NT2/D1 (cell line): ENCODE measurements at regions not wholly inside any gene's neighbourhood (a gene's known extent, or its start where the extent isn't known, plus 50 kb on each side); places are given as distances from the start of the nearest gene placed in this dataset.
"Not testable (repeated sequence)": the region's sequence is repeated elsewhere in the genome, so short reads cannot be mapped to it uniquely, and the experiment has no call there.

Source experiments
- DNase-seq: peaks from one replicate; pipeline ENCODE4 v3.0.0-alpha.2; 2011; ENCODE audit warnings: low read depth, low spot score
- H3K27me3 ChIP-seq: 2 replicates; pipeline ENCODE4 v1.6.0; 2011; ENCODE audit warnings: mild to moderate bottlenecking; ENCODE audit not compliant: insufficient read length, insufficient read depth
- H3K36me3 ChIP-seq: 2 replicates; pipeline ENCODE4 v1.6.1; 2011; ENCODE audit warnings: mild to moderate bottlenecking, low read length, mixed read lengths; ENCODE audit not compliant: insufficient read depth, insufficient read length
- H3K4me1 ChIP-seq: 2 replicates; pipeline ENCODE4 v1.5.1; 2011; ENCODE audit not compliant: insufficient read depth, insufficient read length
- H3K4me3 ChIP-seq: 2 replicates; pipeline ENCODE4 v1.5.1; 2011; ENCODE audit warnings: low read depth; ENCODE audit not compliant: insufficient read length
- H3K9ac ChIP-seq: 2 replicates; pipeline ENCODE4 v1.6.0; 2011; ENCODE audit warnings: low read depth; ENCODE audit not compliant: insufficient read length
- H3K9me3 ChIP-seq: 2 replicates; pipeline ENCODE4 v1.5.1; 2011; ENCODE audit warnings: mild to moderate bottlenecking, low read length; ENCODE audit not compliant: insufficient read depth
- SUZ12 ChIP-seq: IDR thresholded peaks from 2 replicates; pipeline ENCODE4 v1.6.1; 2011; ENCODE audit not compliant: insufficient read length, insufficient read depth; ENCODE audit errors: extremely low read depth
- YY1 ChIP-seq: IDR thresholded peaks from 2 replicates; pipeline ENCODE4 v1.6.1; 2011; ENCODE audit not compliant: insufficient read length, insufficient read depth
- ZNF274 ChIP-seq: IDR thresholded peaks from 2 replicates; pipeline ENCODE4 v1.6.1; 2011; ENCODE audit warnings: mild to moderate bottlenecking, low read depth, low read length

DNA sequence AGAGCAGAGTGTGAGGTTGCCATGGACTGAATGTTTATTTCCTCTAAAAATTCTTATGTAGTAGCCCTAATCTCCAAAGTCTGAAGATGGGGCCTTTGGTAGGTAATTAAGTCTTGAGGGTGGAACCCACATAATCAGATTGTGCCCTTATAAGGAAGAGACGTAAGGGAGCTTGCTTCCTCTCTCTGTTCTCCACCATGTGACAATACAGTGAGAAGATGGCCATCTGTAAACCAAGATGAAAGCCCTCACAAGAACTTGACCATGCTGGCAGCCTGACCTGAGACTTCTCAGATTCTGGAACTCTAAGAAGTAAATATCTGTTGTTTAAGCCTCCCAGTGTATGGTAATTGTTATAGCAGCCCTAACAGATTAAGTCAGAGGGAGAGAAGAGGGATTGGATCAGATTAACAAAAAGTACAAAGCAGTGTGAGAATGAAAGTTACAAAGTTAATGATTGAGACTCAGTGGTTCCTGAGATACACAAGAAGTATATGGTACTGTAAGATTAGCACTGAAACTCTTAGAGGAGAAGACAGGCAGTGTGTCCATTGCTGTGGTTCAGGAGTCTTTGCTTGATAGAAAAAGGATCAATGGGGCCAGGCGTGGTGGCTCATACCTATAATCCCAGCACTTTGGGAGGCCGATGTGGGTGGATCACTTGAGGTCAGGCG, 82.5 kb upstream of the GC start:
- Histone ChIP-seq H3K4me3 (no peak overlapping the region), H3K4me1 (no peaks in the 10 kb centered on the region), H3K27me3 (no peaks in the 10 kb centered on the region), H3K36me3 (no peaks in the 10 kb centered on the region), H3K9ac (no peak overlapping the region), H3K9me3 (peaks cover 36% of the 10 kb centered on the region)
- DNase-seq: no peak
- TF ChIP-seq ZNF274 (no peak), SUZ12 (no peak)

DNA sequence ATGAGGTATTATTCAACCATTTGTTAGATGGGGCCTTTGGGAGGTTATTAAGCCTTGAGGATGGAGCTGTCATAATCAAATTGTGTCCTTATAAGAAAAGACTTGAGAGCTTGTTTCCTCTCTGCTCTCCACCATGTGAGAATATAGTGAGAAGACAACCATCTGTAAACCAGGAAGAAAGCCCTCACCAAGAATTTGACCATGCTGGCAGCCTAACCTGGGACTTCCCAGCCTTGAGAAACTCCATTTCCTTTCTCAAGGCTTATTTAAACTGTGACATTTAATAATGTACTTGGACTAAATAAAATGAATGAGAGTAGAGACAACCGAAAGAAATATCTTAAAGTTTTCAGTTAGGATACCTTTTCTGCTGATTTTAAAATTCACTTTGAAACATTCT, 83.7 kb upstream of the GC start:
- Histone ChIP-seq H3K36me3 (no peaks in the 10 kb centered on the region), H3K9me3 (peaks cover 24% of the 10 kb centered on the region), H3K27me3 (no peaks in the 10 kb centered on the region), H3K4me1 (no peaks in the 10 kb centered on the region), H3K4me3 (no peak overlapping the region), H3K9ac (no peak overlapping the region)
- TF ChIP-seq YY1: no peak
- TF ChIP-seq ZNF274: no peak
- TF ChIP-seq SUZ12: no peak
- no peak for DNase-seq

DNA sequence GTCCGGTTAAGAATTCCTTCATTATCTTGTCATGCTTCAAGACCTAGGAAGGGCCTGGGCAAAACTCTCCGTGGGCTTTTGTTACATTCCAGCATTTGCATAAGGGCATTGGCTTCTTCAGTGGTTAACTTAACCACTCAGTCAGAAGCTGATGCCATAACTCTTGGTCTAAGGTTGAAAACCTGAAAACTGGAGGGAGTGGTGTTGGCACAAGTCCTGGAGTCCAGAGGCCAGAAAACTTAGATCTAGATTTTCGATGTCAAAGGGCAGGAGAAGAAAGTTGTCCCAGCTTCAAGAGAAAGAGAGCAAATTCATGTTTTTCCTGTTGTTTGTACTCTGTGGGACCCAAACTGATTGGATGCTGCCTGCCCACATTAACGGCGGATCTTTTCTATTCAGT, 86.6 kb upstream of the GC start:
- H3K36me3 ChIP-seq: no peaks in the 10 kb centered on the region

DNA sequence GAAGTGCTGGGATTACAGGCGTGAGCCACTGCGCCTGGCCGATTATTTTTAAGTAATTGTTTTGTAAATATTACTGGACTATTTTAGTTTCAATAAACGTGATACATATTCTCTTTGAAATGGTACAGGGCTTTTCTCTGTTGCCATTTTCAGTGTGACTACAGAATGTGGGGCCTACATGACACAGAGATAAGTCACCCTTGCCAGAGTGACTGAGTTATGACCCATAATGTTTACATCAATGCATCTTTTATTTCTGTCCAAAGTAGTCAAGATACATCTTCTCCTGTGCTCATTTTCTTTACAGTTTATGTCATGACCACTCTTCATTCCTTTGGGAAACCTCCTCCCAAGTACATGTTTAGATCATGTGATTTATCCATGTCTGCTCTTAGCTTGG, 88.3 kb upstream of the GC start:
- H3K9me3 ChIP-seq: no peaks in the 10 kb centered on the region
- no peak overlapping the region for H3K9ac ChIP-seq
- DNase-seq: no peak
- no peaks in the 10 kb centered on the region for H3K4me1 ChIP-seq
- TF ChIP-seq YY1 (no peak), ZNF274 (no peak), SUZ12 (no peak)
- H3K36me3 ChIP-seq: no peaks in the 10 kb centered on the region
- no peak overlapping the region for H3K4me3 ChIP-seq
- no peaks in the 10 kb centered on the region for H3K27me3 ChIP-seq

More for the DNA sequence above, 86.6 kb upstream of the GC start:
- no peaks in the 10 kb centered on the region for H3K4me1 ChIP-seq
- TF ChIP-seq SUZ12 (no peak), ZNF274 (no peak), YY1 (no peak)
- H3K9me3 ChIP-seq: 0 out of 2 replicates have a peak, but pooled peaks cover under 1% of the 10 kb centered on the region
- no peak for DNase-seq
- no peak overlapping the region for H3K9ac ChIP-seq
- no peak overlapping the region for H3K4me3 ChIP-seq
- H3K27me3 ChIP-seq: no peaks in the 10 kb centered on the region

DNA sequence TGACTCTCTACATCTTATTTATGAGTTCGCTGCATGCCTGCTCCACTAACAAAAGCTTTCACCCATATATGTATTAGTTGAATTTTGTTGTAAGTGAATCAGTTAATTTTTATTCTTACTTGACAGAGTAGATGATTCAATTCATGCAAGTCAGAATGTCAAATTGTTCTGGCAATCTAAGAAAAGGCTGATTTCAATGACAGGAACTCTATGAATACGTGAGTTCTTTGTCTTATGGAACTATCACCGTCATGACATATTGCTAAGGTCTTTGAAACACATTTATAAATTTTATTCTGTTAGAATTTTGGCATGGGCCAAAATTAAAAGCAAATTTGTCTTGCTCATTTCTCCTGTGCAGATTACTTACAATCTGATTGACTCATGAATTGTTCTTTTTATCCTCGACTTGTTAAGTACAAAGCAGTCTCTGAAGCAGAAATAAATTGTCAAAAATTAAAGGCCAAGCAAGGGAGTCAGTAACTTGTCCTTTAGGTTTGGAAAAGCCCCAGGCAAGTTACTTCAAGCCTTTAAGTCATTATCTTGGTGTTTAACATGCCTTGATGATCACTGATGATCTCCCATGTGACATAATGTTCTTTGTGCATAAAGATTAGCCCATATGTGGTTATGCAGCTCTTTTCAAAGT, 89.0 kb upstream of the GC start:
- H3K9me3 ChIP-seq: no peaks in the 10 kb centered on the region
- H3K4me1 ChIP-seq: no peaks in the 10 kb centered on the region
- no peaks in the 10 kb centered on the region for H3K27me3 ChIP-seq
- no peaks in the 10 kb centered on the region for H3K36me3 ChIP-seq
- no peak overlapping the region for H3K9ac ChIP-seq
- DNase-seq: no peak
- no peak overlapping the region for H3K4me3 ChIP-seq
- TF ChIP-seq ZNF274 (no peak), SUZ12 (no peak), YY1 (no peak)

DNA sequence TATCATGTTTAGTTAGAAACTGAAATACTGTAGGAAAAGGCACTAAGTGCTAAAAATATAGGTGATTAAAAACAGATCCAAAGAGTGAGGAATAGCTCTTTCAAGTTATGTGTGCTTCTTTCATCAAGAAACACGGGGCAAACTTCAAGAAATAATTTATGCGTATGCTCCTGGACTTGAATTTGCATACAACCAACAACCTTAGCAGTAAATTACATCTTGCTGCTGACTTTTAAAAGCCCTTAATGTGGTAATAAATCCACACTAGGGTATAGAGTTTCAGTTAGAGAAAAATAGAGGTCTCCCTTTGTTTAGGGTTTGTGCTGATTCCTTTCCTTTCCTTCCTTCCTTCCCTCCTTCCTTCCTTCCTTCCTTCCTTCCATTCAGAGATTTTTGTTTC, 94.5 kb upstream of the GC start:
- Histone ChIP-seq H3K4me3 (no peak overlapping the region), H3K36me3 (no peaks in the 10 kb centered on the region), H3K27me3 (no peaks in the 10 kb centered on the region), H3K9me3 (no peaks in the 10 kb centered on the region), H3K4me1 (no peaks in the 10 kb centered on the region), H3K9ac (no peak overlapping the region)
- no peak for DNase-seq
- TF ChIP-seq SUZ12 (no peak), ZNF274 (no peak), YY1 (no peak)

DNA sequence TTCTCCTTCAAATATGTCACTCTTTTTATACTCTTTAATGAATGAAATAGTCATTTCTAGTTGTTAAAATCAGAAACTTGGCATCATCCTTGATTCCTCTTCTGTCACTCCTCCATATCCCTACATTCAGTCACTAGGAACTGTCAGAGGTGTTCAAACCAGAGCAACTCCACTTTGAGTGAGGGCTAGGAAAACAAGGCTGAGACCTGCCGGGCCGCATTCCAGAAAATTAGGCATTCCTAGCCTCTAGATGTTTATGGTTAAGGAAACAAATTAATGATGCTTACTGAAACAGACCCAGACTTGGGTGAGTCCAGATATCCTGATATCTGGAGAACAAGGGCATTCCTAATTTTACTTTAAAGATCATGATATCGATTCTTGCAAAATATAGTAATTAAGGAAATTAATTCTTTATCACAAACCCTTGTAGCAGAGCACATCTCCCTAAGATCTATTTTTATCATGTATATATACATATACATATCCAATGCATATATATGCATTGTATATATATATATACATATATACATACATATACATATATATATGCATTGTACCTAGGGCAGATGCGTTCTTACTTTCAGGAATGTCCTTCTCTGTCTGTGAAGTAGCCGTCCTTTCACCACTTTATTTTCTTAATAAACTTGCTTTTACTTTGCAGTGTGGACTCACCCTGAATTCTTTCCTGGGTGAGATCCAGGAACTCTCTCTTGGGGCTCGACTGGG, 98.4 kb upstream of the GC start:
- Histone ChIP-seq H3K4me3 (no peak overlapping the region), H3K4me1 (no peaks in the 10 kb centered on the region), H3K36me3 (no peaks in the 10 kb centered on the region), H3K9me3 (no peaks in the 10 kb centered on the region), H3K9ac (no peak overlapping the region), H3K27me3 (no peaks in the 10 kb centered on the region)
- no peak for DNase-seq
- TF ChIP-seq ZNF274 (no peak), YY1 (no peak), SUZ12 (no peak)

DNA sequence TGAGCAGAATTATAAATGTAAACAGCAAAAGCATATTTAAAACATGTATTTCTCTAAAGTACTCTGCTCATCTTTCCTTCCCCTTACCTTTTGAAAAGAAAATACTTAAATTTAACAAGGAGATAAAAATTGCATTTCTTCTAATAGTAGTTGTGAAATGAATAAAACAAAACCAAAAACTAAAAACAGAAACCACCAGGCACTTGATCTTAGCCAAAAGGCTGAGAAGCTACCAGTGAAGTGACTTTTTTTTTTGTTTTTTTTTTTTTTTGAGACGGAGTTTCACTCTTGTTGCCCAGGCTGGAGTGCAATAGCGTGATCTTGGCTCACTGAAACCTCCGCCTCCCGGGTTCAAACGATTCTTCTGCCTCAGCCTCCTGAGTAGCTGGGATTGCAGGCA, 116.5 kb upstream of the GC start:
- DNase-seq, H3K9me3 ChIP-seq, H3K36me3 ChIP-seq: not testable (repeated sequence)

DNA sequence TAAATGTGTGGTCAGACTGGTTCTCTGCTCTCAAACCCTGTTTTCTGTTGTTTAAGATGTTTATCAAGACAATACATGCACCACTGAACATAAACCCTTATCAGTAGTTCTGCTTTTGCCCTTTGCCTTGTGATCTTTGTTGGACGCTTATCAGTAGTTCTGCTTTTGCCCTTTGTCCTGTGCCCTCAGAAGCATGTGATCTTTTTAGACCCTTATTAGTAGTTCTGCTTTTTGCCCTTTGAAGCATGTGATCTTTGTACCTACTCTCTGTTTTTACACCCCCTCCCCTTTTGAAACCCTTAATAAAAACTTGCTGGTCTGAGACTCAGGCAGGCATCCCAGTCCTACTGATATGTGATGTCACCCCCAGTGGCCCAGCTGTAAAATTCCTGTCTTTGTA, 121.7 kb upstream of the GC start:
- not testable (repeated sequence) for H3K4me3 ChIP-seq, DNase-seq, H3K4me1 ChIP-seq, H3K27me3 ChIP-seq, H3K9me3 ChIP-seq, H3K9ac ChIP-seq, H3K36me3 ChIP-seq

More for the DNA sequence above, 116.5 kb upstream of the GC start:
- not testable (repeated sequence) for H3K27me3 ChIP-seq, H3K9ac ChIP-seq, H3K4me3 ChIP-seq, H3K4me1 ChIP-seq
